H54 (cell line): ENCODE measurements at regions not wholly inside any gene's neighbourhood (a gene's known extent, or its start where the extent isn't known, plus 50 kb on each side); places are given as distances from the start of the nearest gene placed in this dataset.

Experiments used
- DNase-seq: peaks from one replicate; pipeline ENCODE4 v3.0.0; 2011; ENCODE audit warnings: low spot score, mixed read lengths; ENCODE audit not compliant: insufficient read length
- FAIRE-seq: peaks from 3 replicates; lab custom pipeline; 2011; peaks lifted over from hg19 to GRCh38; lab: Jason Lieb, UNC
- POLR2A ChIP-seq: IDR thresholded peaks from 2 replicates; pipeline ENCODE4 v1.6.1; 2011; ENCODE audit warnings: low read depth, mild to moderate bottlenecking, low read length

- FAIRE-seq: no peak
- no peak for DNase-seq
- TF ChIP-seq POLR2A: no peak
Observed at GRCh38 chr1:90650401-90650800, 66.7 kb downstream of the BARHL2 start.

GRCh38 chr1:90640325-90640724, 76.8 kb downstream of the BARHL2 start:
- TF ChIP-seq POLR2A: no peak
- DNase-seq (no peak), FAIRE-seq (no peak)

- no peak for TF ChIP-seq POLR2A
- FAIRE-seq: no peak
- no peak for DNase-seq
Observed at GRCh38 chr1:90622666-90623065, 94.4 kb downstream of the BARHL2 start.

- no peak for FAIRE-seq
- DNase-seq: no peak
- no peak for TF ChIP-seq POLR2A
Observed at GRCh38 chr1:90621986-90622385, 95.1 kb downstream of the BARHL2 start.

- DNase-seq (no peak), FAIRE-seq (no peak)
- TF ChIP-seq POLR2A: no peak
Observed at GRCh38 chr1:90616395-90616794, 100.7 kb downstream of the BARHL2 start.

GRCh38 chr1:90614872-90615271, 102.2 kb downstream of the BARHL2 start:
- FAIRE-seq (no peak), DNase-seq (no peak)
- TF ChIP-seq POLR2A: no peak

- FAIRE-seq (no peak), DNase-seq (no peak)
- TF ChIP-seq POLR2A: no peak
Observed at GRCh38 chr1:90613371-90613770, 103.7 kb downstream of the BARHL2 start.

- DNase-seq (no peak), FAIRE-seq (no peak)
- no peak for TF ChIP-seq POLR2A
Observed at GRCh38 chr1:90612033-90612432, 105.1 kb downstream of the BARHL2 start.

GRCh38 chr1:90607736-90608135, 109.4 kb downstream of the BARHL2 start:
- no peak for FAIRE-seq
- no peak for TF ChIP-seq POLR2A
- DNase-seq: no peak

GRCh38 chr1:90605070-90605469, 112.0 kb downstream of the BARHL2 start:
- no peak for TF ChIP-seq POLR2A
- no peak for FAIRE-seq
- DNase-seq: no peak

- FAIRE-seq: no peak
- DNase-seq: no peak
- TF ChIP-seq POLR2A: no peak
Observed at GRCh38 chr1:90593312-90593711, 123.8 kb downstream of the BARHL2 start.

- DNase-seq (no peak), FAIRE-seq (no peak)
- no peak for TF ChIP-seq POLR2A
Observed at GRCh38 chr1:90591970-90592356, 125.1 kb downstream of the BARHL2 start.

- TF ChIP-seq POLR2A: no peak
- FAIRE-seq (no peak), DNase-seq (no peak)
Observed at GRCh38 chr1:90591355-90591969, 125.6 kb downstream of the BARHL2 start.

GRCh38 chr1:90580176-90580575, 136.9 kb downstream of the BARHL2 start:
- FAIRE-seq (no peak), DNase-seq (no peak)
- TF ChIP-seq POLR2A: no peak

- FAIRE-seq: no peak
- peak; percentile 19 for DNase-seq
- no peak for TF ChIP-seq POLR2A
Observed at GRCh38 chr1:90579212-90579802, 137.8 kb downstream of the BARHL2 start.
